Nephron (organoid): ENCODE measurements at regions not wholly inside any gene's neighbourhood (a gene's known extent, or its start where the extent isn't known, plus 50 kb on each side); places are given as distances from the start of the nearest gene placed in this dataset.

Experiments used
- H3K27ac Mint-ChIP-seq, 3 experiments: 2 replicates each; pipeline ENCODE4 v1.8.0; 2020; ENCODE audit warnings: mixed read lengths in 3 of 3, mild to moderate bottlenecking in 2 of 3, moderate library complexity in 1 of 3
- H3K27me3 Mint-ChIP-seq: 2 replicates; pipeline ENCODE4 v1.8.0; 2021; ENCODE audit warnings: low read depth, mild to moderate bottlenecking, moderate library complexity, mixed read lengths
- H3K36me3 Mint-ChIP-seq: 2 replicates; pipeline ENCODE4 v1.8.0; 2020; ENCODE audit warnings: low read depth, mixed read lengths
- H3K4me1 Mint-ChIP-seq: 2 replicates; pipeline ENCODE4 v1.8.0; 2020; ENCODE audit warnings: mixed read lengths
- H3K4me3 Mint-ChIP-seq, 3 experiments: 2 replicates each; pipeline ENCODE4 v1.8.0; 2020; ENCODE audit warnings: mild to moderate bottlenecking in 3 of 3, mixed read lengths in 3 of 3, moderate library complexity in 2 of 3
- H3K9me3 Mint-ChIP-seq: 2 replicates; pipeline ENCODE4 v1.8.0; 2020; ENCODE audit warnings: mixed read lengths
- CTCF ChIP-seq, 3 experiments: fragments of 200-600 bp; sonication (generic); IDR thresholded peaks; one replicate each; pipeline ENCODE4 v1.5.0; 2021; ENCODE audit warnings: antibody characterized with exemption in 3 of 3; ENCODE audit not compliant: unreplicated experiment in 3 of 3

- Mint-ChIP-seq H3K27me3 (peaks cover 4% of the 10 kb centered on the region), H3K9me3 (no peaks in the 10 kb centered on the region), H3K27ac (peak overlapping the region in 2 of 3 experiments; percentile 19 to 58), H3K4me1 (peaks cover 27% of the 10 kb centered on the region), H3K36me3 (no peaks in the 10 kb centered on the region), H3K4me3 (no peak overlapping the region)
- TF ChIP-seq CTCF (IDR thresholded peaks at IDR 0.05; ENCODE audit: unreplicated experiment in 3 of 3) = no peak
Observed at GRCh38 chr16:77063676-77064016, 127.3 kb upstream of the MON1B start.

GRCh38 chr16:77064037-77064436 lies 127.0 kb upstream of the MON1B start:
- H3K27ac Mint-ChIP-seq = peak overlapping the region in 1 of 3 experiments; percentile 19

GRCh38 chr16:77066896-77067496 lies 124.0 kb upstream of the MON1B start:
- Mint-ChIP-seq H3K4me3 (no peak overlapping the region), H3K4me1 (peaks cover 21% of the 10 kb centered on the region), H3K27ac (no peak overlapping the region), H3K27me3 (peaks cover 4% of the 10 kb centered on the region), H3K36me3 (no peaks in the 10 kb centered on the region), H3K9me3 (peaks cover under 1% of the 10 kb centered on the region)
- no peak for TF ChIP-seq CTCF (IDR thresholded peaks at IDR 0.05; ENCODE audit: unreplicated experiment in 3 of 3)

More at GRCh38 chr16:77064037-77064436, 127.0 kb upstream of the MON1B start:
- no peaks in the 10 kb centered on the region for H3K36me3 Mint-ChIP-seq
- peaks cover 4% of the 10 kb centered on the region for H3K27me3 Mint-ChIP-seq
- TF ChIP-seq CTCF (IDR thresholded peaks at IDR 0.05; ENCODE audit: unreplicated experiment in 3 of 3) = no peak
- no peaks in the 10 kb centered on the region for H3K9me3 Mint-ChIP-seq
- no peak overlapping the region for H3K4me3 Mint-ChIP-seq
- peaks cover 27% of the 10 kb centered on the region for H3K4me1 Mint-ChIP-seq

GRCh38 chr16:77067900-77068299 lies 123.1 kb upstream of the MON1B start:
- H3K4me3 Mint-ChIP-seq = no peak overlapping the region
- no peaks in the 10 kb centered on the region for H3K36me3 Mint-ChIP-seq
- TF ChIP-seq CTCF (IDR thresholded peaks at IDR 0.05; ENCODE audit: unreplicated experiment in 3 of 3) = no peak
- no peak overlapping the region for H3K27ac Mint-ChIP-seq
- peaks cover 15% of the 10 kb centered on the region for H3K4me1 Mint-ChIP-seq
- peaks cover 3% of the 10 kb centered on the region for H3K27me3 Mint-ChIP-seq
- H3K9me3 Mint-ChIP-seq = peaks cover 4% of the 10 kb centered on the region

GRCh38 chr16:77068402-77068801 lies 122.6 kb upstream of the MON1B start:
- no peaks in the 10 kb centered on the region for H3K27me3 Mint-ChIP-seq
- TF ChIP-seq CTCF (IDR thresholded peaks at IDR 0.05; ENCODE audit: unreplicated experiment in 3 of 3) = no peak
- H3K4me3 Mint-ChIP-seq = no peak overlapping the region
- H3K9me3 Mint-ChIP-seq = peaks cover 6% of the 10 kb centered on the region
- H3K36me3 Mint-ChIP-seq = no peaks in the 10 kb centered on the region
- H3K4me1 Mint-ChIP-seq = peaks cover 10% of the 10 kb centered on the region
- peak overlapping the region in 1 of 3 experiments; percentile 38 for H3K27ac Mint-ChIP-seq

- H3K36me3 Mint-ChIP-seq = no peaks in the 10 kb centered on the region
- peaks cover 11% of the 10 kb centered on the region for H3K9me3 Mint-ChIP-seq
Observed at GRCh38 chr16:77069929-77070328, 121.1 kb upstream of the MON1B start.

More at GRCh38 chr16:77069929-77070328, 121.1 kb upstream of the MON1B start:
- TF ChIP-seq CTCF (IDR thresholded peaks at IDR 0.05; ENCODE audit: unreplicated experiment in 3 of 3) = no peak
- Mint-ChIP-seq H3K27me3 (no peaks in the 10 kb centered on the region), H3K4me3 (no peak overlapping the region), H3K27ac (no peak overlapping the region), H3K4me1 (peaks cover 4% of the 10 kb centered on the region)
